ENCODE measurements at regions not wholly inside any gene's neighbourhood (a gene's known extent, or its start where the extent isn't known, plus 50 kb on each side); places are given as distances from the start of the nearest gene placed in this dataset.

DNA sequence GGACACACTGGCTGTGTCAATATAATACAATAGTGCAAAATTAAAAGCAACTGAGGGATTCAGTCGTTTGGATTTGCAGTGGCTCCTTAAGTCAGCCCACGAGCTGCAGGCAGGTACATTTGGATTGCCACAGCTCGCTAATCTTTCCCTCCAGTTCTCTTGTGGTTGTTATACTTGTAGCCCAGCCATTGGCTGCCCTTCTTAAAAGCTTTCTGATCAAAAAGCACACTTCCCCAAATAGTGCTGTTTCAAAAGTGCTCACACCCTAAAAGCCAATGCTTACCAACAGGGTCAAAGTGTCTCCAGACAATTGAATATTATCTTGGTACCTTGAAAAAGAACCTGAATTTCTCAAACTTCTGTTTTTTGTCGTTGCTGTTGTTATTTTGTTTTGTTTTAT is 404.7 kb upstream of the FAM98A start:
- Mint-ChIP-seq H3K27ac (no peak overlapping the region), H3K9me3 (no peaks in the 10 kb centered on the region), H3K4me1 (ENCODE audit: unreplicated experiment) (no peaks in the 10 kb centered on the region), H3K27me3 (no peaks in the 10 kb centered on the region), H3K4me3 (no peak overlapping the region), H3K36me3 (no peaks in the 10 kb centered on the region)
- DNase-seq (ENCODE audit: extremely low spot score, unreplicated experiment) = no peak
- TF ChIP-seq, protein P1, sequence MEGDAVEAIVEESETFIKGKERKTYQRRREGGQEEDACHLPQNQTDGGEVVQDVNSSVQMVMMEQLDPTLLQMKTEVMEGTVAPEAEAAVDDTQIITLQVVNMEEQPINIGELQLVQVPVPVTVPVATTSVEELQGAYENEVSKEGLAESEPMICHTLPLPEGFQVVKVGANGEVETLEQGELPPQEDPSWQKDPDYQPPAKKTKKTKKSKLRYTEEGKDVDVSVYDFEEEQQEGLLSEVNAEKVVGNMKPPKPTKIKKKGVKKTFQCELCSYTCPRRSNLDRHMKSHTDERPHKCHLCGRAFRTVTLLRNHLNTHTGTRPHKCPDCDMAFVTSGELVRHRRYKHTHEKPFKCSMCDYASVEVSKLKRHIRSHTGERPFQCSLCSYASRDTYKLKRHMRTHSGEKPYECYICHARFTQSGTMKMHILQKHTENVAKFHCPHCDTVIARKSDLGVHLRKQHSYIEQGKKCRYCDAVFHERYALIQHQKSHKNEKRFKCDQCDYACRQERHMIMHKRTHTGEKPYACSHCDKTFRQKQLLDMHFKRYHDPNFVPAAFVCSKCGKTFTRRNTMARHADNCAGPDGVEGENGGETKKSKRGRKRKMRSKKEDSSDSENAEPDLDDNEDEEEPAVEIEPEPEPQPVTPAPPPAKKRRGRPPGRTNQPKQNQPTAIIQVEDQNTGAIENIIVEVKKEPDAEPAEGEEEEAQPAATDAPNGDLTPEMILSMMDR (conservative IDR thresholded peaks at IDR 0.05) = no peak

DNA sequence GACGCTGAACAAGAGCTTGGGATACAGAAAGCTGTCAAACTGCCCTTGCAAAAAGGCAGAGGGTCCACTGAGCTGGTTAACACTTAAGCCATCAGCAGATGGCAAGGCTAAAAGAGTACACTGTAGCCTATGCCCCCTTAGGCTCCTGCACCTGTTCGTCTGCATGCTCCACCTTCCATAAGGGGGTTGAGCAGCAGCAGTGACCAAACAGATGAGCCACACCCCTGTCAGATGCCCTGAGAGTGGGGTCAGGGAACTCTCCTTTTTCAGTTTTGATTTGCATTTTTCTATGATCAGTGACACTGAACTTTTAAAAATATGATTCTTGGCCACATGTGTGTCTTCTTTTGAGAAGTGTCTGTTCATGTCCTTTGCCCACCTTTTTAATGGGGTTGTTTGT is 402.5 kb upstream of the FAM98A start:
- no peaks in the 10 kb centered on the region for H3K36me3 Mint-ChIP-seq
- no peak overlapping the region for H3K4me3 Mint-ChIP-seq
- H3K4me1 Mint-ChIP-seq (ENCODE audit: unreplicated experiment) = no peaks in the 10 kb centered on the region
- no peak for DNase-seq (ENCODE audit: extremely low spot score, unreplicated experiment)
- no peaks in the 10 kb centered on the region for H3K27me3 Mint-ChIP-seq
- H3K9me3 Mint-ChIP-seq = peaks cover 7% of the 10 kb centered on the region
- H3K27ac Mint-ChIP-seq = no peak overlapping the region
- TF ChIP-seq, protein P1 (conservative IDR thresholded peaks at IDR 0.05) = no peak

DNA sequence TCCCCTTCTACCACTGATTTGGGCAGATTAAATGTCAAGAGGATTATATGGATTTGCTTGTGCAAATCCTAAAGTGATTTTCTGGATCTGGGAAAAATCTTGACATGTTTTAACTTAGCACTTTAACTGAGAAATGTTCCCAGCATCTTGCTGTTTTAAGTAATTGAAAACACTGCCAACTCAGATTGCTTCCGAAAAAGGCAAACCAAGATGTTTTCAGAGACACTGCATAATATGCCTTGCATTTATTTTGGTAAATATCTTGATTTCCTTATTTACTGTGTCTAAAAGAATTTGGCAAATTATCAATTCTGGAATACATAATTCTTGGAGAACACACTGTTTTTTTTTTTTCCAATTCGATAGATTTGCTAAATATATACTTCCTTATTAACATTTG is 385.0 kb upstream of the FAM98A start:
- H3K4me1 Mint-ChIP-seq (ENCODE audit: unreplicated experiment) = no peaks in the 10 kb centered on the region
- H3K27me3 Mint-ChIP-seq = no peaks in the 10 kb centered on the region
- no peak overlapping the region for H3K4me3 Mint-ChIP-seq
- H3K27ac Mint-ChIP-seq = no peak overlapping the region
- TF ChIP-seq, protein P1 (conservative IDR thresholded peaks at IDR 0.05) = no peak
- peaks cover 11% of the 10 kb centered on the region for H3K9me3 Mint-ChIP-seq
- no peak for DNase-seq (ENCODE audit: extremely low spot score, unreplicated experiment)
- H3K36me3 Mint-ChIP-seq = no peaks in the 10 kb centered on the region

DNA sequence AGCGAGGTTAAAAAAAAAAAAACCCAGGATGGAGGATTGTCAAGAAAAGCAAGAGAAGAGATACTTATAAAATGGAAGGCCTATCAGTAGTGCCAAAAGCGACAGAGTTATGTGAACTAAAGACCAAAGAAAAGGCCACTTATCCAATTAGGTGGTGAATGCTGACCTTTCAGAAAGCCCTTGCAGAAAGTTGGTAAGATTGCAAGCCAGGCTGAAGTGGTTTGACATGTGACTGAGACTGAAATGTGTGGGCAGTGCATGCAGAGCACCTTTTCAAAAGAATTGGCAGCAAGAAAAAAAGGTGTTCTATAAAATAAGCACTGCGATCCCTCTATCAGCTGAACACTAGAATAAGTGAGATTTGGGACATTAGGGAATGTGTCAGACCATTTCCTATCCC is 379.4 kb upstream of the FAM98A start:
- TF ChIP-seq, protein P1 (conservative IDR thresholded peaks at IDR 0.05) = no peak
- no peak for DNase-seq (ENCODE audit: extremely low spot score, unreplicated experiment)
- Mint-ChIP-seq H3K27me3 (no peaks in the 10 kb centered on the region), H3K36me3 (no peaks in the 10 kb centered on the region), H3K4me1 (ENCODE audit: unreplicated experiment) (no peaks in the 10 kb centered on the region), H3K9me3 (peaks cover 7% of the 10 kb centered on the region), H3K4me3 (no peak overlapping the region), H3K27ac (no peak overlapping the region)

DNA sequence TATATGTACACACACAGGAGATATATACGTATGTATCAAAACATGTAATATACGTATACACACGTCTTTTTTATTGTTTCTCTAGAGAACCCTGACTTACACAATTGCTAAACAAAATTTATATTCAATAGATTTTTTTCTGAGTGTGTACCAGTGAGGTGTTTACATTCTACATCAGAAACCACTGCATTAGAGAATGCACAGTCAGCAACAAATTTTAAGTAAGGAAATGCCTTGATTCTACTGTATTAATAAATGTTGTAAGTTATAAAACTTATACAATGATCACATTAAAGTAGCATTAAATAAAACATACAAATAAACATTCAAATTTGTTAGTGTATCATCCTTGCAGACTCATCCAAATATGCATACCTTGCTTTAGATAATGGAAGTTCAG is 376.4 kb upstream of the FAM98A start:
- H3K9me3 Mint-ChIP-seq = no peaks in the 10 kb centered on the region
- no peak overlapping the region for H3K4me3 Mint-ChIP-seq
- H3K27me3 Mint-ChIP-seq = no peaks in the 10 kb centered on the region
- TF ChIP-seq, protein P1 (conservative IDR thresholded peaks at IDR 0.05) = no peak
- H3K27ac Mint-ChIP-seq = no peak overlapping the region
- H3K4me1 Mint-ChIP-seq (ENCODE audit: unreplicated experiment) = no peaks in the 10 kb centered on the region
- H3K36me3 Mint-ChIP-seq = no peaks in the 10 kb centered on the region
- no peak for DNase-seq (ENCODE audit: extremely low spot score, unreplicated experiment)

DNA sequence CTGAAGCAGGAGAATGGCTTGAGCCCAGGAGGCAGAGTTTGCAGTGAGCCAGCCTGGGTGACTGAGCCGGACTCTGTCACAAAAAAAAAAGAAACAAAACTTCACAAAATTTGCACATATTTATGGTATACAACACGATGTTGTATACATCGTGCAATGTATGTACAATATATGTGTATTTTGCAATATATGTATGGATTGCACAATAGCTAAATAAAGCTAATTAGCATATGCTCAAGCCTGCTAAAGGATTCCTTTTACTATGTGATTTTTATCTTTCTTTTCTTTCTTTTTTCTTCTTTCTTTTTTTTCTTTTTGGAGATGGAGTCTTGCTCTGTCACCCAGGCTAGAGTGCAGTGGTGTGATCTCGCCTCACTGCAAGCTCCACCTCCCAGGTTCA is 368.0 kb upstream of the FAM98A start:
- Mint-ChIP-seq H3K9me3 (no peaks in the 10 kb centered on the region), H3K27ac (no peak overlapping the region), H3K27me3 (no peaks in the 10 kb centered on the region), H3K4me1 (ENCODE audit: unreplicated experiment) (no peaks in the 10 kb centered on the region), H3K36me3 (no peaks in the 10 kb centered on the region), H3K4me3 (no peak overlapping the region)
- no peak for DNase-seq (ENCODE audit: extremely low spot score, unreplicated experiment)
- TF ChIP-seq, protein P1 (conservative IDR thresholded peaks at IDR 0.05) = no peak
